ENCODE measurements at regions not wholly inside any gene's neighbourhood (a gene's known extent, or its start where the extent isn't known, plus 50 kb on each side); places are given as distances from the start of the nearest gene placed in this dataset.
A peak's percentile ranks its signal among the peaks of the same experiment; 100 is the strongest.

DNA sequence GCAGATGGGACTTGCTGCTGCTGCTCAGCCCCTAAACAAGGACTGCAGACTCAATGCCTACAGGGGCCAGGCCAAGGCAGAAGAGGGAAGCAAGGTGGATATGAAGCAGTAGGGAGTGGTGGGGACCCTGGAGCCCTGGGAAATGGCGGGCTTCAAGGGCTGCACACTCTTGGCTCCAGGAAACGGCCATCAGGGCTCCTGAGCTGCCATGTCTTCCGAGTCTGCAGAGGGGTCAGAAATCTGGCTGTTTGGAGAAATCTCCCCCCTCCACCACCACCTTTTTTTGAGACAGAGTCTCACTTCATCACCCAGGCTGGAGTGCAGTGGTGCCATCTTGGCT is 169.1 kb downstream of the KATNIP start:
- H3K36me3 ChIP-seq: no peaks in the 10 kb centered on the region
- H3K4me3 ChIP-seq: no peak overlapping the region
- no peak for DNase-seq
- ATAC-seq: no peak
- no peak overlapping the region for H3K27ac ChIP-seq
- intact Hi-C loops (cut with DNase I): no loop called here
- TF ChIP-seq, protein P1, sequence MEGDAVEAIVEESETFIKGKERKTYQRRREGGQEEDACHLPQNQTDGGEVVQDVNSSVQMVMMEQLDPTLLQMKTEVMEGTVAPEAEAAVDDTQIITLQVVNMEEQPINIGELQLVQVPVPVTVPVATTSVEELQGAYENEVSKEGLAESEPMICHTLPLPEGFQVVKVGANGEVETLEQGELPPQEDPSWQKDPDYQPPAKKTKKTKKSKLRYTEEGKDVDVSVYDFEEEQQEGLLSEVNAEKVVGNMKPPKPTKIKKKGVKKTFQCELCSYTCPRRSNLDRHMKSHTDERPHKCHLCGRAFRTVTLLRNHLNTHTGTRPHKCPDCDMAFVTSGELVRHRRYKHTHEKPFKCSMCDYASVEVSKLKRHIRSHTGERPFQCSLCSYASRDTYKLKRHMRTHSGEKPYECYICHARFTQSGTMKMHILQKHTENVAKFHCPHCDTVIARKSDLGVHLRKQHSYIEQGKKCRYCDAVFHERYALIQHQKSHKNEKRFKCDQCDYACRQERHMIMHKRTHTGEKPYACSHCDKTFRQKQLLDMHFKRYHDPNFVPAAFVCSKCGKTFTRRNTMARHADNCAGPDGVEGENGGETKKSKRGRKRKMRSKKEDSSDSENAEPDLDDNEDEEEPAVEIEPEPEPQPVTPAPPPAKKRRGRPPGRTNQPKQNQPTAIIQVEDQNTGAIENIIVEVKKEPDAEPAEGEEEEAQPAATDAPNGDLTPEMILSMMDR (IDR thresholded peaks at IDR 0.05): no peak
- H3K27me3 ChIP-seq (ENCODE audit: low read depth): no peaks in the 10 kb centered on the region
- peaks cover under 1% of the 10 kb centered on the region for H3K4me1 ChIP-seq
- no peaks in the 10 kb centered on the region for H3K9me3 ChIP-seq

DNA sequence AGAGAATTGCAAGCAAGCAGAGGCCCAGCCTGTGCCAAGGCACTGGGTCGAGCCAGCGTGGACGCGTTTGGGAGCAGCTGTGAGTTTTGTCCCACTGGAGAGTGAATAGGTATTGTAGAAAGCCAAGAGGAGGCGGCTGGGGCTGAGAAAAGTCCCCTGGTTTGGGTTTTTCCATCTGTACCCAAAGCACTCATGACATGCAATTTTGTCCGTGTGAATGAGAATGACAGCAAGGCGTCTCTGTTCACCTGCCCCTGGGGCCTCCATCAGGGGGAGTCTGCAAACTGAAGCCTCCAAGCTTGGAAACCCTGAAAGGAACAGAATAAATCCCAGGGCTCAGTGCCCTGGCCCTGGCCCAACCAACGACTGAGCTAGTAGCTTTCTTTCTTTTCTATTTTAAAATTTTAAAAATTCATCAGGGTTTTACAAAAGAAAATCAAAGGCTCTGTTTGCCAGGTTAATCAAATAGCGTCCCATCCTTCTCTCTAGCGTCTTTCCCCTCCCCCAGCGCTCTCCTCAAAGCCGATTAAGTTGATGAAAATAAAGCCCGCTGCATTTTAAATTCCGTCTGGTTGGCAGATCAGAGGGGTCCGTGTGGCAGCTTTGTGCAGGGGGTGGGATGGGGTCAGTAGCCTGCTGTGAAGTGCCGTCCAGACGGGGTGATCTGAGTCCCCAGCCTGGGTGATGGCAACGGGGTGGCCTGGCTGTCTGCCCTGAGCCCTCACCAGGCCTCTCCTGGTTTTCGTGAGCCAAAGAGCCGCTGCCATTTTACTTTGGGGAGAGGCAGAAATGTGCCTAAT is 171.0 kb downstream of the KATNIP start:
- H3K9me3 ChIP-seq: no peaks in the 10 kb centered on the region
- peak overlapping the region; percentile 71 for H3K27ac ChIP-seq
- ATAC-seq (no peak), DNase-seq (no peak)
- peaks cover 10% of the 10 kb centered on the region for H3K36me3 ChIP-seq
- TF ChIP-seq, protein P1 (IDR thresholded peaks at IDR 0.05): no peak
- H3K27me3 ChIP-seq (ENCODE audit: low read depth): no peaks in the 10 kb centered on the region
- peak overlapping the region; percentile 19 for H3K4me3 ChIP-seq
- peaks cover 10% of the 10 kb centered on the region for H3K4me1 ChIP-seq
- intact Hi-C loops (cut with DNase I): no loop called here

DNA sequence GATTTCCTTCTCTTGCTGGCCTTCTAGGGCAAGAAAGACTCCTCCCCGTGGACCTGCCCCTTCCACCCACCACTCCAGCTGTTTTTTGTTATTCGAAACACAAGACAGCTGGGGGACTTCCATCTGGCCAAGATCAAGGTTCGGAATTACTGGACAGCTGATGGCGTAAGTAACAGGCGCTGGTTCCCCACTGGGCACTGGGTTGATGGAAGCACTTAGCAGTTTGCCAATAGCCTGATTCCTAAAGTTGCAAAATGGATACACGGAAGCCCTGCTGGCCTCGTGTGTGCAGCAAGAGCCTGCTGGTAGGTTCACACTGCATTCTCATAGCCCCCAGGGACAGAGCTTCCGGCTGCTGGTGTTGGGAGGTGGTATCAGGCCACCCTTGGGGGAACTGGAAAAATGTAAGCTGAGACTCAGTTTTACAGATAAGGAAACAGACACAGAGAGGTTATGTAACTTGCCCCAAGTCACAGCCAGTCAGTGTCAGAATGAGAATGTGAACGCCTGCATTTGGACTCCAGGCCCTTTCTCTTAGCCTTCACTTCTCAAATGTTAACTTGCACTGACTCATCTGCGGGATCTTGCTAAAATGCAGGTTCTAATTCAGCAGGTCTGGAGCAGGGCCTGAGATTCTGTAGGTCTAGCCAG is 171.7 kb downstream of the KATNIP start:
- no peak overlapping the region for H3K4me3 ChIP-seq
- intact Hi-C loops (cut with DNase I): no loop called here
- no peaks in the 10 kb centered on the region for H3K27me3 ChIP-seq (ENCODE audit: low read depth)
- TF ChIP-seq, protein P1 (IDR thresholded peaks at IDR 0.05): no peak
- peaks cover 10% of the 10 kb centered on the region for H3K4me1 ChIP-seq
- no peak for DNase-seq
- H3K36me3 ChIP-seq: peaks cover 12% of the 10 kb centered on the region
- H3K27ac ChIP-seq: peak overlapping the region; percentile 71
- ATAC-seq: peak; percentile 62 to 72
- no peaks in the 10 kb centered on the region for H3K9me3 ChIP-seq

DNA sequence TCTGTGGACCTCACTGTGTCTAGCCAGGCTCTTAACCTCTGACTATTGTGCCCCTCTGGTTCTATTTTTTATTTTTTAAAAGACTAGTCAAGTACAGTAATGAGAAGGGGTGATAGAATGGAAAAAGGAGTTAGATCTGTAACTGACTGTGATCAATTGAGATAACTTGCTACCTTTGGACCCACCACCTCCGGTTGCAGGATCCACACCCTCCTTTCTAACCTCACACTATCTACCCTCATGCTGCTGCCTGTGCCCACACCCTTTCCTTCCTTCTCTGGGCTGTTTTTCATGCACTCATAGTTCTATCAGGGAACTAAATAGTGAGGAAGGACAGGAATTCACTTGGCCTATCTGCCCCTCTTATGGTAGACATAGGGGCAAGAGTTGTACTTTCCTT is 172.3 kb downstream of the KATNIP start:
- no peaks in the 10 kb centered on the region for H3K27me3 ChIP-seq (ENCODE audit: low read depth)
- DNase-seq: no peak
- TF ChIP-seq, protein P1 (IDR thresholded peaks at IDR 0.05): no peak
- H3K36me3 ChIP-seq: peaks cover 12% of the 10 kb centered on the region
- H3K4me1 ChIP-seq: peaks cover 10% of the 10 kb centered on the region
- intact Hi-C loops (cut with DNase I): no loop called here
- no peaks in the 10 kb centered on the region for H3K9me3 ChIP-seq
- no peak overlapping the region for H3K27ac ChIP-seq
- no peak overlapping the region for H3K4me3 ChIP-seq
- ATAC-seq: no peak

DNA sequence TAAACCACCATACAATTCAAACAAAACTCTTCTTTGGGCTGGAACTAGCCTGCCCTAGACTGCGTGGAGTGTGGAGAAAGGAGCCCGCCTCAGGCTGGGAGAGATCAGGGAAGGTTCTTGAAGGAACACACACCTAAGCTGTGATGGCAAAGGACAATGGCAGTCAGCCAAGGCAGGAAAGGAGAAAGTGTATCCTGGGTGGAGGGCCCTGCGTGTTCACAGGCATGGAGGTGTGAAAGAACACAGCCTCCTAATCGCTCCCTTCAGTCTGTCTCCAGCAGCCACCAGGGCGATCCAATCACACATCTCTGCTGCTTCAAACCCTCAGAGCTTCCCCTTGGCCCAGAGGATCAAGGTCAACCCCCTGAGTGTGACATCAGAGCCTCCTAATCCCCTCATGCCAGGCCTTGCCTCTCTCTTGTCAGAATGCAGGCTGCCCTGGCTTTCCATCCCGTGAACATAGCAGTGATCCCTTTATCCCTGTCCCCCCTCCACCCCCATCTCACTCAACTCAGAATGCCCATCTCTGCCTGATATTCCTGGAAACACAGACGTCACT is 173.0 kb downstream of the KATNIP start:
- Histone ChIP-seq H3K9me3 (no peaks in the 10 kb centered on the region), H3K36me3 (peaks cover 12% of the 10 kb centered on the region), H3K4me3 (no peak overlapping the region), H3K4me1 (peaks cover 10% of the 10 kb centered on the region), H3K27me3 (ENCODE audit: low read depth) (no peaks in the 10 kb centered on the region), H3K27ac (no peak overlapping the region)
- intact Hi-C loops (cut with DNase I): no loop called here
- no peak for DNase-seq
- TF ChIP-seq, protein P1 (IDR thresholded peaks at IDR 0.05): no peak
- ATAC-seq: no peak

Measured in lower lobe of right lung (tissue), 2 donors.